Fibroblast of upper back skin (primary cell): ENCODE measurements at regions not wholly inside any gene's neighbourhood (a gene's known extent, or its start where the extent isn't known, plus 50 kb on each side); places are given as distances from the start of the nearest gene placed in this dataset.

Experiments used
- DNase-seq: peaks from one replicate; pipeline ENCODE4 v3.0.0-alpha.2; 2013

- peak; percentile 69 for DNase-seq
These were observed 99.2 kb downstream of the SLC41A2 start for GRCh38 chr12:104858611-104859543.

- DNase-seq, result no peak
These were observed 101.6 kb downstream of the SLC41A2 start for GRCh38 chr12:104856531-104856930.

- DNase-seq, result no peak
These were observed 102.5 kb downstream of the SLC41A2 start for GRCh38 chr12:104855599-104855998.

- DNase-seq, result peak; percentile 72
These were observed 105.2 kb downstream of the SLC41A2 start for GRCh38 chr12:104852896-104853295.

GRCh38 chr12:104852102-104852501 lies 106.0 kb downstream of the SLC41A2 start:
- peak; percentile 94 for DNase-seq

- peak; percentile 51 for DNase-seq
These were observed 107.3 kb downstream of the SLC41A2 start for GRCh38 chr12:104850781-104851180.

GRCh38 chr12:104846056-104846767 lies 111.9 kb downstream of the SLC41A2 start:
- DNase-seq, result peak; percentile 60

- DNase-seq, result no peak
These were observed 114.0 kb downstream of the SLC41A2 start for GRCh38 chr12:104844123-104844522.

GRCh38 chr12:104840262-104840661 lies 117.8 kb downstream of the SLC41A2 start:
- no peak for DNase-seq

- DNase-seq, result no peak
These were observed 122.8 kb downstream of the SLC41A2 start for GRCh38 chr12:104835317-104835716.

- no peak for DNase-seq
These were observed 123.5 kb downstream of the SLC41A2 start for GRCh38 chr12:104834607-104835006.

- DNase-seq, result no peak
These were observed 124.3 kb downstream of the SLC41A2 start for GRCh38 chr12:104833756-104834155.

GRCh38 chr12:104828015-104828414 lies 130.1 kb downstream of the SLC41A2 start:
- DNase-seq, result no peak

GRCh38 chr12:104827587-104827986 lies 130.5 kb downstream of the SLC41A2 start:
- no peak for DNase-seq

GRCh38 chr12:104825408-104825807 lies 132.7 kb downstream of the SLC41A2 start:
- DNase-seq, result peak; percentile 12

GRCh38 chr12:104823985-104824461 lies 134.1 kb downstream of the SLC41A2 start:
- no peak for DNase-seq

- no peak for DNase-seq
These were observed 135.1 kb downstream of the SLC41A2 start for GRCh38 chr12:104822941-104823340.

GRCh38 chr12:104816845-104817503 lies 141.1 kb downstream of the SLC41A2 start:
- peak; percentile 16 for DNase-seq

GRCh38 chr12:104815935-104816334 lies 142.2 kb downstream of the SLC41A2 start:
- DNase-seq, result no peak

- DNase-seq, result no peak
These were observed 143.1 kb downstream of the SLC41A2 start for GRCh38 chr12:104814944-104815343.
